ENCODE measurements at regions not wholly inside any gene's neighbourhood (a gene's known extent, or its start where the extent isn't known, plus 50 kb on each side); places are given as distances from the start of the nearest gene placed in this dataset.

- no peak for TF ChIP-seq CTCF (IDR thresholded peaks at IDR 0.05)
- Histone ChIP-seq H3K36me3 (no peaks in the 10 kb centered on the region), H3K27ac (no peak overlapping the region), H3K4me1 (no peaks in the 10 kb centered on the region), H3K9me3 (no peaks in the 10 kb centered on the region), H3K27me3 (no peaks in the 10 kb centered on the region), H3K4me3 (no peak overlapping the region)
- FAIRE-seq (no peak), ATAC-seq (no peak), DNase-seq (no peak)
- WGBS, 2 donors, result 62 to 66% methylated on average over 7 of the region's 7 CpGs
- intact Hi-C loops (cut with DNase I), result no loop called here
Measured at GRCh38 chr16:77057161-77057774, 133.7 kb upstream of the MON1B start.

GRCh38 chr16:77059446-77059845 is 131.5 kb upstream of the MON1B start:
- H3K36me3 ChIP-seq, result no peaks in the 10 kb centered on the region
- TF ChIP-seq CTCF (IDR thresholded peaks at IDR 0.05), result no peak
- intact Hi-C loops (cut with DNase I), result no loop called here
- H3K27ac ChIP-seq, result no peak overlapping the region
- FAIRE-seq (peak; percentile 29), ATAC-seq (peak in 2 of 4 donors; percentile 39 to 66), DNase-seq (peak in 3 of 6 donors; percentile 12 to 26 (median 18))
- no peaks in the 10 kb centered on the region for H3K27me3 ChIP-seq
- no peaks in the 10 kb centered on the region for H3K9me3 ChIP-seq
- no peak overlapping the region for H3K4me3 ChIP-seq
- no peaks in the 10 kb centered on the region for H3K4me1 ChIP-seq

GRCh38 chr16:77060614-77061013 is 130.4 kb upstream of the MON1B start:
- intact Hi-C loops (cut with DNase I), result no loop called here
- no peaks in the 10 kb centered on the region for H3K36me3 ChIP-seq
- ATAC-seq, result no peak
- no peak for TF ChIP-seq CTCF (IDR thresholded peaks at IDR 0.05)
- no peaks in the 10 kb centered on the region for H3K4me1 ChIP-seq
- WGBS, 2 donors, result 89 to 96% methylated on average over 1 of the region's 1 CpG
- no peak for FAIRE-seq
- no peak overlapping the region for H3K27ac ChIP-seq
- DNase-seq, result no peak
- H3K4me3 ChIP-seq, result no peak overlapping the region
- no peaks in the 10 kb centered on the region for H3K9me3 ChIP-seq
- no peaks in the 10 kb centered on the region for H3K27me3 ChIP-seq

- no peak for TF ChIP-seq CTCF (IDR thresholded peaks at IDR 0.05)
- H3K27me3 ChIP-seq, result no peaks in the 10 kb centered on the region
- FAIRE-seq, result no peak
- no peaks in the 10 kb centered on the region for H3K9me3 ChIP-seq
- no peak overlapping the region for H3K4me3 ChIP-seq
- no peaks in the 10 kb centered on the region for H3K4me1 ChIP-seq
- H3K36me3 ChIP-seq, result no peaks in the 10 kb centered on the region
- no peak overlapping the region for H3K27ac ChIP-seq
- intact Hi-C loops (cut with DNase I), result no loop called here
- 21% methylated on average over 11 of the region's 11 CpGs for WGBS, 2 donors
- no peak for DNase-seq
- ATAC-seq, result peak in 1 of 4 donors; percentile 38
Measured at GRCh38 chr16:77062878-77063675, 127.9 kb upstream of the MON1B start.

GRCh38 chr16:77063676-77064016 is 127.3 kb upstream of the MON1B start:
- H3K4me3 ChIP-seq, result no peak overlapping the region
- FAIRE-seq (no peak), ATAC-seq (no peak), DNase-seq (no peak)
- WGBS, 2 donors, result 2 to 12% methylated on average over 1 of the region's 1 CpG
- H3K9me3 ChIP-seq, result no peaks in the 10 kb centered on the region
- intact Hi-C loops (cut with DNase I), result no loop called here
- no peaks in the 10 kb centered on the region for H3K4me1 ChIP-seq
- no peaks in the 10 kb centered on the region for H3K36me3 ChIP-seq
- H3K27ac ChIP-seq, result no peak overlapping the region
- H3K27me3 ChIP-seq, result no peaks in the 10 kb centered on the region
- TF ChIP-seq CTCF (IDR thresholded peaks at IDR 0.05), result no peak
